Esophagus squamous epithelium (tissue), 4 donors: ENCODE measurements at regions not wholly inside any gene's neighbourhood (a gene's known extent, or its start where the extent isn't known, plus 50 kb on each side); places are given as distances from the start of the nearest gene placed in this dataset.

Experiments
- POLR2A ChIP-seq, 4 donors: fragments of 450-650 bp; IDR thresholded peaks; one replicate each; pipeline ENCODE4 v1.6.1; 2017; ENCODE audit warnings: antibody characterized with exemption in 4 of 4, mild to moderate bottlenecking in 4 of 4, moderate library complexity in 3 of 4
- TF ChIP-seq, protein P1 (sequence below), 6 experiments: fragments of 450-650 bp in 4 of 6; fragments of 200-600 bp in 2 of 6; sonication (generic) in 2 of 6; IDR thresholded peaks; one replicate each; pipeline ENCODE4 v1.5.1; 2016 to 2019; ENCODE audit warnings: antibody characterized with exemption in 6 of 6, mild to moderate bottlenecking in 4 of 6, moderate library complexity in 4 of 6

GRCh38 chr4:31768756-31769155 lies 1048.6 kb downstream of the PCDH7 start:
- TF ChIP-seq, protein P1, sequence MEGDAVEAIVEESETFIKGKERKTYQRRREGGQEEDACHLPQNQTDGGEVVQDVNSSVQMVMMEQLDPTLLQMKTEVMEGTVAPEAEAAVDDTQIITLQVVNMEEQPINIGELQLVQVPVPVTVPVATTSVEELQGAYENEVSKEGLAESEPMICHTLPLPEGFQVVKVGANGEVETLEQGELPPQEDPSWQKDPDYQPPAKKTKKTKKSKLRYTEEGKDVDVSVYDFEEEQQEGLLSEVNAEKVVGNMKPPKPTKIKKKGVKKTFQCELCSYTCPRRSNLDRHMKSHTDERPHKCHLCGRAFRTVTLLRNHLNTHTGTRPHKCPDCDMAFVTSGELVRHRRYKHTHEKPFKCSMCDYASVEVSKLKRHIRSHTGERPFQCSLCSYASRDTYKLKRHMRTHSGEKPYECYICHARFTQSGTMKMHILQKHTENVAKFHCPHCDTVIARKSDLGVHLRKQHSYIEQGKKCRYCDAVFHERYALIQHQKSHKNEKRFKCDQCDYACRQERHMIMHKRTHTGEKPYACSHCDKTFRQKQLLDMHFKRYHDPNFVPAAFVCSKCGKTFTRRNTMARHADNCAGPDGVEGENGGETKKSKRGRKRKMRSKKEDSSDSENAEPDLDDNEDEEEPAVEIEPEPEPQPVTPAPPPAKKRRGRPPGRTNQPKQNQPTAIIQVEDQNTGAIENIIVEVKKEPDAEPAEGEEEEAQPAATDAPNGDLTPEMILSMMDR (IDR thresholded peaks at IDR 0.05) = no peak
- no peak for TF ChIP-seq POLR2A (IDR thresholded peaks at IDR 0.05)
